Gastrocnemius medialis (tissue), 4 donors: ENCODE measurements at regions not wholly inside any gene's neighbourhood (a gene's known extent, or its start where the extent isn't known, plus 50 kb on each side); places are given as distances from the start of the nearest gene placed in this dataset.
"Not testable (repeated sequence)": the region's sequence is repeated elsewhere in the genome, so short reads cannot be mapped to it uniquely, and the experiment has no call there.

Experiments used
- ATAC-seq, 2 donors: fragments of 150-250 bp; one replicate each; pipeline ENCODE4 v1.9.1; 2016
- DNase-seq, 2 donors: peaks; one replicate each; pipeline ENCODE4 v3.0.0-alpha.2; 2019
- H3K27ac ChIP-seq, 4 donors: fragments of 200-600 bp; sonication (generic); 1 replicate in 1 of 4; 2 replicates in 3 of 4; pipeline ENCODE4 v1.5.1; 2016 to 2018; ENCODE audit warnings: mild to moderate bottlenecking in 2 of 4, moderate library complexity in 1 of 4
- H3K27me3 ChIP-seq, 3 donors: fragments of 200-600 bp; sonication (generic) in 2 of 3; 1 replicate in 1 of 3; 2 replicates in 2 of 3; pipeline versions ENCODE4 v1.5.1 to v1.6.0; 2016 to 2019; ENCODE audit warnings: mild to moderate bottlenecking in 1 of 3, moderate library complexity in 1 of 3
- H3K36me3 ChIP-seq, 2 donors: fragments of 200-600 bp; sonication (generic) in 1 of 2; one replicate each; pipeline ENCODE4 v1.5.1; 2017 to 2018
- H3K4me1 ChIP-seq, 2 donors: fragments of 200-600 bp; sonication (generic) in 1 of 2; one replicate each; pipeline ENCODE4 v1.5.1; 2016 to 2017; ENCODE audit warnings: mild to moderate bottlenecking in 2 of 2
- H3K4me3 ChIP-seq, 4 donors: fragments of 200-600 bp; sonication (generic) in 3 of 4; 1 replicate in 1 of 4; 2 replicates in 3 of 4; pipeline ENCODE4 v1.5.1; 2016 to 2019; ENCODE audit warnings: mild to moderate bottlenecking in 2 of 4
- H3K9me3 ChIP-seq, 3 donors: fragments of 200-600 bp; sonication (generic) in 2 of 3; 1 replicate in 1 of 3; 2 replicates in 2 of 3; pipeline ENCODE4 v1.5.1; 2016 to 2019
- POLR2A ChIP-seq, 2 donors: fragments of 450-650 bp; IDR thresholded peaks; one replicate each; pipeline ENCODE4 v1.6.1; 2017; ENCODE audit warnings: antibody characterized with exemption in 2 of 2, mild to moderate bottlenecking in 2 of 2, moderate library complexity in 2 of 2
- in situ Hi-C, 4 donors: fragments of 200-750 bp; cut with MboI; loops; one replicate each; pipeline versions ENCODE4 v1.15.0 to v1.8.0; 2017; ENCODE audit warnings: low sequenced_read_pairs in 4 of 4
- intact Hi-C: fragments of 100-400 bp; cut with DNase I; formaldehyde crosslinking; loops from one replicate; pipeline ENCODE4 v1.15.1; 2023; ENCODE audit warnings: low total_unique reads
- TF ChIP-seq, protein P1 (sequence below), 5 experiments: fragments of 450-650 bp in 3 of 5; fragments of 200-600 bp in 2 of 5; sonication (generic) in 2 of 5; IDR thresholded peaks in 4 of 5; conservative IDR thresholded peaks in 1 of 5; 1 replicate in 4 of 5; 2 replicates in 1 of 5; pipeline ENCODE4 v1.5.1; 2016 to 2019; ENCODE audit warnings: antibody characterized with exemption in 5 of 5, mild to moderate bottlenecking in 3 of 5, moderate library complexity in 3 of 5

- Histone ChIP-seq H3K27me3 (no peaks in the 10 kb centered on the region), H3K27ac (no peak overlapping the region), H3K36me3 (no peaks in the 10 kb centered on the region), H3K4me1 (no peaks in the 10 kb centered on the region), H3K4me3 (no peak overlapping the region), H3K9me3 (no peaks in the 10 kb centered on the region)
- DNase-seq (no peak), ATAC-seq (no peak)
- TF ChIP-seq, protein P1, sequence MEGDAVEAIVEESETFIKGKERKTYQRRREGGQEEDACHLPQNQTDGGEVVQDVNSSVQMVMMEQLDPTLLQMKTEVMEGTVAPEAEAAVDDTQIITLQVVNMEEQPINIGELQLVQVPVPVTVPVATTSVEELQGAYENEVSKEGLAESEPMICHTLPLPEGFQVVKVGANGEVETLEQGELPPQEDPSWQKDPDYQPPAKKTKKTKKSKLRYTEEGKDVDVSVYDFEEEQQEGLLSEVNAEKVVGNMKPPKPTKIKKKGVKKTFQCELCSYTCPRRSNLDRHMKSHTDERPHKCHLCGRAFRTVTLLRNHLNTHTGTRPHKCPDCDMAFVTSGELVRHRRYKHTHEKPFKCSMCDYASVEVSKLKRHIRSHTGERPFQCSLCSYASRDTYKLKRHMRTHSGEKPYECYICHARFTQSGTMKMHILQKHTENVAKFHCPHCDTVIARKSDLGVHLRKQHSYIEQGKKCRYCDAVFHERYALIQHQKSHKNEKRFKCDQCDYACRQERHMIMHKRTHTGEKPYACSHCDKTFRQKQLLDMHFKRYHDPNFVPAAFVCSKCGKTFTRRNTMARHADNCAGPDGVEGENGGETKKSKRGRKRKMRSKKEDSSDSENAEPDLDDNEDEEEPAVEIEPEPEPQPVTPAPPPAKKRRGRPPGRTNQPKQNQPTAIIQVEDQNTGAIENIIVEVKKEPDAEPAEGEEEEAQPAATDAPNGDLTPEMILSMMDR (IDR thresholded peaks at IDR 0.05 in 4 of 5, conservative IDR thresholded peaks at IDR 0.05 in 1 of 5): no peak
- TF ChIP-seq POLR2A (IDR thresholded peaks at IDR 0.05): no peak
- intact Hi-C loops (no loop called here), in situ Hi-C loops (no loop called here)
These were observed 428.9 kb upstream of the C1orf87 start for GRCh38 chr1:60502506-60502905.

DNA sequence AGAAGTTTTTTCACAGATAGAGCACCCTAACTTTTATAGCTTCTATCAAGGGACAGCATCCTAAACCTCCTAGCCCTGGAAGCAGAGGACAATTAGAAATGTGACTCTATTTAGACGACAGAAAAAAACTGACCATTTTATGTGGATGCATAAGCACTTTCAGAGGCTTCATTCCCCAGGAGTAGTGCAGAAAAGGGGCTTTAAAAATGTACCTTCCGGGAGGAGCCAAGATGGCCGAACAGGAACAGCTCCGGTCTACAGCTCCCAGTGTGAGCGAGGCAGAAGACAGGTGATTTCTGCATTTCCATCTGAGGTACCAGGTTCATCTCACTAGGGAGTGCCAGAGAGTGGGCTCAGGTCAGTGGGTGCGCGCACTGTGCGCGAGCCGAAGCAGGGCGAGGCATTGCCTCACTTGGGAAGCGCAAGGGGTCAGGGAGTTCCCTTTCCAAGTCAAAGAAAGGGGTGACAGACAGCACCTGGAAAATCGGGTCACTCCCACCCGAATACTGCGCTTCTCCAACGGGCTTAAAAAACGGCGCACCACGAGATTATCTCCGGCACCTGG lies 416.4 kb upstream of the C1orf87 start:
- H3K4me3 ChIP-seq, ATAC-seq, H3K4me1 ChIP-seq, H3K27me3 ChIP-seq, H3K27ac ChIP-seq, in situ Hi-C loops, intact Hi-C loops, DNase-seq, H3K36me3 ChIP-seq, H3K9me3 ChIP-seq: not testable (repeated sequence)

GRCh38 chr1:60488847-60489246 lies 415.3 kb upstream of the C1orf87 start:
- no peak overlapping the region for H3K4me3 ChIP-seq
- H3K27me3 ChIP-seq: no peaks in the 10 kb centered on the region
- no peak overlapping the region for H3K27ac ChIP-seq
- in situ Hi-C loops (no loop called here), intact Hi-C loops (no loop called here)
- no peaks in the 10 kb centered on the region for H3K36me3 ChIP-seq
- ATAC-seq: peak in 1 of 2 donors; percentile 47
- no peak for TF ChIP-seq POLR2A (IDR thresholded peaks at IDR 0.05)
- TF ChIP-seq, protein P1 (IDR thresholded peaks at IDR 0.05 in 4 of 5, conservative IDR thresholded peaks at IDR 0.05 in 1 of 5): no peak
- no peaks in the 10 kb centered on the region for H3K4me1 ChIP-seq
- H3K9me3 ChIP-seq: no peaks in the 10 kb centered on the region
- no peak for DNase-seq

GRCh38 chr1:60487565-60488345 lies 414.2 kb upstream of the C1orf87 start:
- H3K4me1 ChIP-seq: no peaks in the 10 kb centered on the region
- no peak overlapping the region for H3K4me3 ChIP-seq
- H3K36me3 ChIP-seq: no peaks in the 10 kb centered on the region
- in situ Hi-C loops: no loop called here
- intact Hi-C loops: no loop called here
- H3K27ac ChIP-seq: no peak overlapping the region
- DNase-seq: no peak
- TF ChIP-seq, protein P1 (IDR thresholded peaks at IDR 0.05 in 4 of 5, conservative IDR thresholded peaks at IDR 0.05 in 1 of 5): no peak
- TF ChIP-seq POLR2A (IDR thresholded peaks at IDR 0.05): no peak
- no peaks in the 10 kb centered on the region for H3K27me3 ChIP-seq
- no peaks in the 10 kb centered on the region for H3K9me3 ChIP-seq
- no peak for ATAC-seq

GRCh38 chr1:60483509-60483908 lies 409.9 kb upstream of the C1orf87 start:
- no peaks in the 10 kb centered on the region for H3K27me3 ChIP-seq
- TF ChIP-seq POLR2A (IDR thresholded peaks at IDR 0.05): no peak
- TF ChIP-seq, protein P1 (IDR thresholded peaks at IDR 0.05 in 4 of 5, conservative IDR thresholded peaks at IDR 0.05 in 1 of 5): no peak
- H3K4me1 ChIP-seq: no peaks in the 10 kb centered on the region
- in situ Hi-C loops: no loop called here
- ATAC-seq: no peak
- no peak for DNase-seq
- intact Hi-C loops: no loop called here
- no peaks in the 10 kb centered on the region for H3K9me3 ChIP-seq
- H3K27ac ChIP-seq: no peak overlapping the region
- no peaks in the 10 kb centered on the region for H3K36me3 ChIP-seq
- no peak overlapping the region for H3K4me3 ChIP-seq
